ENCODE measurements at regions not wholly inside any gene's neighbourhood (a gene's known extent, or its start where the extent isn't known, plus 50 kb on each side); places are given as distances from the start of the nearest gene placed in this dataset.
"Not testable (repeated sequence)": the region's sequence is repeated elsewhere in the genome, so short reads cannot be mapped to it uniquely, and the experiment has no call there.

- no peak for DNase-seq
These were observed 415.2 kb upstream of the FRG2C start for GRCh38 chr3:75248974-75249373.

- DNase-seq: no peak
These were observed 409.4 kb upstream of the FRG2C start for GRCh38 chr3:75254685-75255084.

GRCh38 chr3:75258825-75259683, 405.1 kb upstream of the FRG2C start:
- DNase-seq: not testable (repeated sequence)

- not testable (repeated sequence) for DNase-seq
These were observed 403.2 kb upstream of the FRG2C start for GRCh38 chr3:75260975-75261374.

GRCh38 chr3:75262661-75263060, 401.5 kb upstream of the FRG2C start:
- no peak for DNase-seq

- no peak for DNase-seq
These were observed 398.2 kb upstream of the FRG2C start for GRCh38 chr3:75265897-75266296.

- DNase-seq: not testable (repeated sequence)
These were observed 395.6 kb upstream of the FRG2C start for GRCh38 chr3:75268576-75268975.

GRCh38 chr3:75272237-75272636, 391.9 kb upstream of the FRG2C start:
- DNase-seq: not testable (repeated sequence)

GRCh38 chr3:75272691-75273090, 391.4 kb upstream of the FRG2C start:
- DNase-seq: no peak

- not testable (repeated sequence) for DNase-seq
These were observed 378.5 kb upstream of the FRG2C start for GRCh38 chr3:75285531-75286148.

- DNase-seq: not testable (repeated sequence)
These were observed 375.1 kb upstream of the FRG2C start for GRCh38 chr3:75288972-75289574.

- DNase-seq: no peak
These were observed 370.0 kb upstream of the FRG2C start for GRCh38 chr3:75294124-75294523.

- no peak for DNase-seq
These were observed 369.1 kb upstream of the FRG2C start for GRCh38 chr3:75295013-75295412.

GRCh38 chr3:75296858-75297257, 367.3 kb upstream of the FRG2C start:
- DNase-seq: no peak

- DNase-seq: no peak
These were observed 363.5 kb upstream of the FRG2C start for GRCh38 chr3:75300606-75301005.

- not testable (repeated sequence) for DNase-seq
These were observed 363.1 kb upstream of the FRG2C start for GRCh38 chr3:75301050-75301449.

- DNase-seq: no peak
These were observed 360.4 kb upstream of the FRG2C start for GRCh38 chr3:75303741-75304140.

GRCh38 chr3:75305901-75306300, 358.2 kb upstream of the FRG2C start:
- DNase-seq: no peak

- not testable (repeated sequence) for DNase-seq
These were observed 352.8 kb upstream of the FRG2C start for GRCh38 chr3:75311306-75311705.

- DNase-seq: not testable (repeated sequence)
These were observed 351.7 kb upstream of the FRG2C start for GRCh38 chr3:75312469-75312868.

- not testable (repeated sequence) for DNase-seq
These were observed 344.4 kb upstream of the FRG2C start for GRCh38 chr3:75319776-75320175.

- DNase-seq: no peak
These were observed 343.8 kb upstream of the FRG2C start for GRCh38 chr3:75320369-75320768.

GRCh38 chr3:75321060-75321459, 343.1 kb upstream of the FRG2C start:
- no peak for DNase-seq

- DNase-seq: not testable (repeated sequence)
These were observed 340.2 kb upstream of the FRG2C start for GRCh38 chr3:75323936-75324335.
